Mesenchymal stem cell (in vitro differentiated cells and primary cell): ENCODE measurements at regions not wholly inside any gene's neighbourhood (a gene's known extent, or its start where the extent isn't known, plus 50 kb on each side); places are given as distances from the start of the nearest gene placed in this dataset.

Experiments used
- DNase-seq: peaks from one replicate; pipeline ENCODE4 v3.0.0-alpha.2; 2013
- H2AFZ ChIP-seq: one replicate; pipeline ENCODE4 v1.6.1; 2013; ENCODE audit warnings: low read depth, mild to moderate bottlenecking, control low read depth, inconsistent platforms, low read length, moderate library complexity
- H2AK5ac ChIP-seq: 2 replicates; pipeline ENCODE4 v1.6.1; 2013; ENCODE audit warnings: low read length, moderate library complexity, mild to moderate bottlenecking, inconsistent platforms; ENCODE audit not compliant: severe bottlenecking
- H2BK120ac ChIP-seq: one replicate; pipeline ENCODE4 v1.6.1; 2013; ENCODE audit warnings: low read depth, mild to moderate bottlenecking, inconsistent platforms, low read length, moderate library complexity
- H2BK12ac ChIP-seq, 2 experiments: one replicate each; pipeline ENCODE4 v1.6.1; 2013; ENCODE audit warnings: inconsistent platforms in 2 of 2, low read length in 2 of 2, mild to moderate bottlenecking in 2 of 2, moderate library complexity in 2 of 2, control low read depth in 1 of 2
- H2BK15ac ChIP-seq: one replicate; pipeline ENCODE4 v1.6.1; 2013; ENCODE audit warnings: mild to moderate bottlenecking, low read depth, inconsistent platforms; ENCODE audit not compliant: poor library complexity, severe bottlenecking
- H2BK5ac ChIP-seq: 2 replicates; pipeline ENCODE4 v1.6.1; 2013; ENCODE audit warnings: low read depth, mild to moderate bottlenecking, low read length, control low read depth, inconsistent platforms; ENCODE audit not compliant: poor library complexity, severe bottlenecking
- H3K14ac ChIP-seq, 2 experiments: one replicate each; pipeline ENCODE4 v1.6.1; 2013; ENCODE audit warnings: inconsistent platforms in 2 of 2, low read length in 2 of 2, control low read depth in 1 of 2, mild to moderate bottlenecking in 1 of 2, moderate library complexity in 1 of 2
- H3K18ac ChIP-seq, 2 experiments: one replicate each; pipeline ENCODE4 v1.6.1; 2013; ENCODE audit warnings: inconsistent platforms in 2 of 2, low read length in 2 of 2, control low read depth in 1 of 2, low read depth in 1 of 2, mild to moderate bottlenecking in 1 of 2
- H3K23ac ChIP-seq, 2 experiments: one replicate each; pipeline ENCODE4 v1.6.1; 2013; ENCODE audit warnings: inconsistent platforms in 2 of 2, low read length in 2 of 2, mild to moderate bottlenecking in 2 of 2, moderate library complexity in 2 of 2, control low read depth in 1 of 2
- H3K27ac ChIP-seq: 2 replicates; pipeline ENCODE4 v1.5.1; 2013; ENCODE audit warnings: mild to moderate bottlenecking, moderate library complexity, low read length, control low read depth, inconsistent platforms; ENCODE audit not compliant: poor library complexity, severe bottlenecking
- H3K27me3 ChIP-seq, 2 experiments: 2 replicates each; pipeline versions ENCODE4 v1.6.1 to v1.7.0; 2013; ENCODE audit warnings: low read length in 2 of 2, mild to moderate bottlenecking in 2 of 2, moderate library complexity in 2 of 2, control low read depth in 1 of 2, inconsistent platforms in 1 of 2; ENCODE audit not compliant: control insufficient read depth in 1 of 2, insufficient read depth in 1 of 2
- H3K36me3 ChIP-seq, 2 experiments: 2 replicates each; pipeline versions ENCODE4 v1.6.1 to v1.7.0; 2013; ENCODE audit warnings: low read length in 2 of 2, control low read depth in 1 of 2, inconsistent platforms in 1 of 2, low read depth in 1 of 2, mild to moderate bottlenecking in 1 of 2; ENCODE audit not compliant: insufficient read depth in 2 of 2, control insufficient read depth in 1 of 2
- H3K4ac ChIP-seq, 2 experiments: one replicate each; pipeline ENCODE4 v1.6.1; 2013; ENCODE audit warnings: inconsistent platforms in 2 of 2, low read length in 2 of 2, mild to moderate bottlenecking in 2 of 2, moderate library complexity in 2 of 2, control low read depth in 1 of 2, low read depth in 1 of 2
- H3K4me1 ChIP-seq: 2 replicates; pipeline ENCODE4 v1.6.1; 2013; ENCODE audit warnings: low read depth, low read length, control low read depth; ENCODE audit not compliant: control insufficient read depth, insufficient read depth
- H3K4me2 ChIP-seq: 2 replicates; pipeline ENCODE4 v1.6.1; 2013; ENCODE audit warnings: low read length, mild to moderate bottlenecking, inconsistent platforms; ENCODE audit not compliant: poor library complexity, severe bottlenecking
- H3K4me3 ChIP-seq, 2 experiments: 2 replicates each; pipeline versions ENCODE4 v1.5.1 to v1.7.0; 2013; ENCODE audit warnings: low read length in 2 of 2, mild to moderate bottlenecking in 2 of 2, control low read depth in 1 of 2, low read depth in 1 of 2; ENCODE audit not compliant: insufficient read depth in 1 of 2
- H3K79me1 ChIP-seq: replicated peaks from 2 replicates; pipeline ENCODE4 v1.6.1; 2013; ENCODE audit warnings: mild to moderate bottlenecking, control low read depth, low read length, inconsistent platforms; ENCODE audit not compliant: poor library complexity, severe bottlenecking
- H3K9ac ChIP-seq: 2 replicates; pipeline ENCODE4 v1.7.0; 2013; ENCODE audit warnings: mild to moderate bottlenecking, low read length, moderate library complexity
- H3K9me3 ChIP-seq: 2 replicates; pipeline ENCODE4 v1.7.0; 2013; ENCODE audit warnings: mild to moderate bottlenecking, low read length; ENCODE audit not compliant: control insufficient read depth
- H4K8ac ChIP-seq: one replicate; pipeline ENCODE4 v1.6.1; 2013; ENCODE audit warnings: inconsistent platforms, mild to moderate bottlenecking, low read length, moderate library complexity
- H4K91ac ChIP-seq: one replicate; pipeline ENCODE4 v1.6.1; 2013; ENCODE audit warnings: mild to moderate bottlenecking, low read length, inconsistent platforms
- WGBS: methylation state at CpG from one replicate; pipeline ENCODE4 v1.1.7; 2013; ENCODE audit warnings: mixed read lengths; 5-methylcytosine and 5-hydroxymethylcytosine counted together

GRCh38 chr13:66128201-66128600 lies 1101.9 kb downstream of the PCDH9 start:
- WGBS: no CpG with 5 or more reads among the region's 1 CpG
- H3K4me1 ChIP-seq: no peaks in the 10 kb centered on the region

GRCh38 chr13:66117563-66117962 lies 1112.6 kb downstream of the PCDH9 start:
- DNase-seq: no peak
- H2BK5ac ChIP-seq: no peak overlapping the region
- no peak overlapping the region for H3K14ac ChIP-seq
- no peaks in the 10 kb centered on the region for H3K79me1 ChIP-seq
- H3K18ac ChIP-seq: no peak overlapping the region
- H4K8ac ChIP-seq: no peak overlapping the region
- H3K23ac ChIP-seq: no peak overlapping the region
- H2BK120ac ChIP-seq: no peak overlapping the region
- H3K4me1 ChIP-seq: no peaks in the 10 kb centered on the region
- H3K9ac ChIP-seq: no peak overlapping the region
- WGBS: 100% methylated on average over 1 of the region's 4 CpGs
- H3K4me2 ChIP-seq: no peak overlapping the region
- H3K27me3 ChIP-seq: no peaks in the 10 kb centered on the region
- no peak overlapping the region for H2BK12ac ChIP-seq
- H3K36me3 ChIP-seq: no peaks in the 10 kb centered on the region
- no peak overlapping the region for H4K91ac ChIP-seq
- H3K4me3 ChIP-seq: no peak overlapping the region
- no peak overlapping the region for H2AK5ac ChIP-seq
- no peak overlapping the region for H2AFZ ChIP-seq
- no peak overlapping the region for H2BK15ac ChIP-seq
- H3K4ac ChIP-seq: no peak overlapping the region
- no peak overlapping the region for H3K27ac ChIP-seq
- no peaks in the 10 kb centered on the region for H3K9me3 ChIP-seq

More at GRCh38 chr13:66128201-66128600, 1101.9 kb downstream of the PCDH9 start:
- Histone ChIP-seq H3K4me2 (no peak overlapping the region), H2BK15ac (no peak overlapping the region), H3K27me3 (no peaks in the 10 kb centered on the region), H3K14ac (no peak overlapping the region), H2AFZ (no peak overlapping the region), H3K4ac (no peak overlapping the region), H3K18ac (no peak overlapping the region), H3K9ac (no peak overlapping the region), H3K9me3 (no peaks in the 10 kb centered on the region), H3K27ac (no peak overlapping the region), H2BK5ac (no peak overlapping the region), H3K79me1 (no peaks in the 10 kb centered on the region), H3K4me3 (no peak overlapping the region), H3K36me3 (no peaks in the 10 kb centered on the region), H3K23ac (no peak overlapping the region), H2AK5ac (no peak overlapping the region), H4K91ac (no peak overlapping the region), H2BK12ac (no peak overlapping the region), H4K8ac (no peak overlapping the region), H2BK120ac (no peak overlapping the region)
- DNase-seq: no peak

GRCh38 chr13:66113882-66114526 lies 1116.1 kb downstream of the PCDH9 start:
- no peak overlapping the region for H4K8ac ChIP-seq

GRCh38 chr13:66111628-66112027 lies 1118.5 kb downstream of the PCDH9 start:
- H2AFZ ChIP-seq: no peak overlapping the region

More at GRCh38 chr13:66113882-66114526, 1116.1 kb downstream of the PCDH9 start:
- H3K4me3 ChIP-seq: peak overlapping the region in 1 of 2 experiments; percentile 39
- H2BK15ac ChIP-seq: no peak overlapping the region
- no peaks in the 10 kb centered on the region for H3K4me1 ChIP-seq
- H2BK5ac ChIP-seq: no peak overlapping the region
- H2AK5ac ChIP-seq: no peak overlapping the region
- H2BK12ac ChIP-seq: no peak overlapping the region
- H3K27me3 ChIP-seq: no peaks in the 10 kb centered on the region
- DNase-seq: no peak
- H3K4ac ChIP-seq: no peak overlapping the region
- H3K27ac ChIP-seq: no peak overlapping the region
- H3K14ac ChIP-seq: no peak overlapping the region
- no peak overlapping the region for H3K18ac ChIP-seq
- H4K91ac ChIP-seq: no peak overlapping the region
- H3K79me1 ChIP-seq: no peaks in the 10 kb centered on the region
- no peak overlapping the region for H3K4me2 ChIP-seq
- no peak overlapping the region for H2AFZ ChIP-seq
- H2BK120ac ChIP-seq: no peak overlapping the region
- no peak overlapping the region for H3K23ac ChIP-seq
- H3K9ac ChIP-seq: peak overlapping the region; percentile 71
- H3K36me3 ChIP-seq: no peaks in the 10 kb centered on the region
- H3K9me3 ChIP-seq: no peaks in the 10 kb centered on the region
- WGBS: 93% methylated on average over 4 of the region's 5 CpGs

More at GRCh38 chr13:66111628-66112027, 1118.5 kb downstream of the PCDH9 start:
- H4K91ac ChIP-seq: no peak overlapping the region
- H2BK5ac ChIP-seq: no peak overlapping the region
- H2BK12ac ChIP-seq: no peak overlapping the region
- H3K4ac ChIP-seq: no peak overlapping the region
- no peak overlapping the region for H2BK120ac ChIP-seq
- H3K23ac ChIP-seq: no peak overlapping the region
- no peaks in the 10 kb centered on the region for H3K36me3 ChIP-seq
- no peak overlapping the region for H3K9ac ChIP-seq
- H3K79me1 ChIP-seq: no peaks in the 10 kb centered on the region
- H2BK15ac ChIP-seq: no peak overlapping the region
- no peak overlapping the region for H3K14ac ChIP-seq
- no peak overlapping the region for H3K27ac ChIP-seq
- no peak overlapping the region for H3K18ac ChIP-seq
- H4K8ac ChIP-seq: no peak overlapping the region
- DNase-seq: no peak
- H2AK5ac ChIP-seq: no peak overlapping the region
- no peaks in the 10 kb centered on the region for H3K9me3 ChIP-seq
- H3K4me3 ChIP-seq: no peak overlapping the region
- H3K4me2 ChIP-seq: no peak overlapping the region
- H3K27me3 ChIP-seq: no peaks in the 10 kb centered on the region
- H3K4me1 ChIP-seq: no peaks in the 10 kb centered on the region
